ENCODE measurements at regions not wholly inside any gene's neighbourhood (a gene's known extent, or its start where the extent isn't known, plus 50 kb on each side); places are given as distances from the start of the nearest gene placed in this dataset.

GRCh38 chr15:62565634-62566026 is 400.5 kb upstream of the C2CD4B start:
- no peak for TF ChIP-seq CTCF (IDR thresholded peaks at IDR 0.05)
- TF ChIP-seq POLR2AphosphoS5 (IDR thresholded peaks at IDR 0.05; ENCODE audit: insufficient read depth in 1 of 2, low read depth in 1 of 2): no peak
- TF ChIP-seq POLR2A (IDR thresholded peaks at IDR 0.05): no peak
